H9 (cell line): ENCODE measurements at regions not wholly inside any gene's neighbourhood (a gene's known extent, or its start where the extent isn't known, plus 50 kb on each side); places are given as distances from the start of the nearest gene placed in this dataset.
A peak's percentile ranks its signal among the peaks of the same experiment; 100 is the strongest.

Experiments used
- DNase-seq: peaks from one replicate; pipeline ENCODE4 v3.0.0-alpha.2; 2017
- H2AFZ ChIP-seq: one replicate; pipeline ENCODE4 v1.6.1; 2013; ENCODE audit warnings: mild to moderate bottlenecking, low read length, control low read depth, moderate library complexity
- H2AK5ac ChIP-seq: 2 replicates; pipeline ENCODE4 v1.6.1; 2013; ENCODE audit warnings: low read length, control low read depth, mixed read lengths; ENCODE audit not compliant: insufficient read length
- H2BK120ac ChIP-seq: one replicate; pipeline ENCODE4 v1.6.1; 2013; ENCODE audit warnings: low read depth, mild to moderate bottlenecking, low read length, control low read depth, inconsistent platforms; ENCODE audit not compliant: poor library complexity, severe bottlenecking
- H2BK12ac ChIP-seq: 2 replicates; pipeline ENCODE4 v1.6.1; 2013; ENCODE audit warnings: low read length, control low read depth, mixed read lengths, low read depth; ENCODE audit not compliant: insufficient read length
- H2BK15ac ChIP-seq: 2 replicates; pipeline ENCODE4 v1.6.1; 2013; ENCODE audit warnings: low read depth, low read length, control low read depth
- H2BK20ac ChIP-seq: one replicate; pipeline ENCODE4 v1.6.1; 2013; ENCODE audit warnings: low read depth, mild to moderate bottlenecking, low read length, control low read depth, inconsistent platforms; ENCODE audit not compliant: poor library complexity, severe bottlenecking
- H2BK5ac ChIP-seq: 2 replicates; pipeline ENCODE4 v1.6.1; 2013; ENCODE audit warnings: low read length, control low read depth, mixed read lengths; ENCODE audit not compliant: insufficient read length
- H3K14ac ChIP-seq: 2 replicates; pipeline ENCODE4 v1.6.1; 2013; ENCODE audit warnings: low read length, control low read depth; ENCODE audit not compliant: insufficient read depth
- H3K18ac ChIP-seq: 2 replicates; pipeline ENCODE4 v1.6.1; 2013; ENCODE audit warnings: low read depth, mild to moderate bottlenecking, mixed read lengths, low read length, control low read depth; ENCODE audit not compliant: insufficient read length
- H3K23ac ChIP-seq: 2 replicates; pipeline ENCODE4 v1.6.1; 2013; ENCODE audit warnings: low read length, control low read depth, mixed read lengths, low read depth; ENCODE audit not compliant: insufficient read length
- H3K23me2 ChIP-seq: 2 replicates; pipeline ENCODE4 v1.6.1; 2013; ENCODE audit warnings: low read depth, mild to moderate bottlenecking, mixed read lengths, low read length, control low read depth; ENCODE audit not compliant: insufficient read length, poor library complexity, severe bottlenecking
- H3K27ac ChIP-seq: 2 replicates; pipeline ENCODE4 v1.5.1; 2013; ENCODE audit warnings: low read length, control low read depth, mixed read lengths, low read depth; ENCODE audit not compliant: insufficient read length
- H3K27me3 ChIP-seq: 2 replicates; pipeline ENCODE4 v1.6.1; 2013; ENCODE audit warnings: low read length, control low read depth, inconsistent platforms; ENCODE audit not compliant: insufficient read depth
- H3K4ac ChIP-seq: 2 replicates; pipeline ENCODE4 v1.6.1; 2013; ENCODE audit warnings: low read depth, mild to moderate bottlenecking, control low read depth, inconsistent platforms, low read length, moderate library complexity
- H3K4me1 ChIP-seq: 2 replicates; pipeline ENCODE4 v1.6.1; 2013; ENCODE audit warnings: low read length, control low read depth, inconsistent platforms; ENCODE audit not compliant: insufficient read depth
- H3K4me2 ChIP-seq: 2 replicates; pipeline ENCODE4 v1.6.1; 2013; ENCODE audit warnings: low read length, control low read depth, mixed read lengths; ENCODE audit not compliant: insufficient read length, insufficient read depth
- H3K56ac ChIP-seq: 2 replicates; pipeline ENCODE4 v1.6.1; 2013; ENCODE audit warnings: low read depth, mild to moderate bottlenecking, mixed read lengths, low read length, control low read depth; ENCODE audit not compliant: insufficient read length
- H3K79me1 ChIP-seq: 2 replicates; pipeline ENCODE4 v1.6.1; 2013; ENCODE audit warnings: low read depth, mild to moderate bottlenecking, moderate library complexity, low read length, control low read depth, inconsistent platforms; ENCODE audit not compliant: insufficient read depth, poor library complexity, severe bottlenecking
- H3K79me2 ChIP-seq: 2 replicates; pipeline ENCODE4 v1.6.1; 2013; ENCODE audit warnings: low read length, control low read depth, inconsistent platforms; ENCODE audit not compliant: insufficient read depth
- H3K9ac ChIP-seq: 2 replicates; pipeline ENCODE4 v1.6.1; 2013; ENCODE audit warnings: low read length, control low read depth, mixed read lengths; ENCODE audit not compliant: insufficient read length; ENCODE audit errors: extremely low read depth
- H3K9me3 ChIP-seq: one replicate; pipeline ENCODE4 v1.6.1; 2013; ENCODE audit warnings: low read depth, low read length, inconsistent platforms; ENCODE audit not compliant: control insufficient read depth
- H3T11ph ChIP-seq: one replicate; pipeline ENCODE4 v1.6.1; 2013; ENCODE audit warnings: mild to moderate bottlenecking, low read length, control low read depth, inconsistent platforms
- H4K20me1 ChIP-seq: one replicate; pipeline ENCODE4 v1.6.1; 2013; ENCODE audit not compliant: control insufficient read depth, insufficient read length, insufficient read depth
- H4K5ac ChIP-seq: 2 replicates; pipeline ENCODE4 v1.6.1; 2013; ENCODE audit warnings: low read depth, mild to moderate bottlenecking, mixed read lengths, low read length, control low read depth; ENCODE audit not compliant: insufficient read length
- H4K8ac ChIP-seq: replicated peaks from 2 replicates; pipeline ENCODE4 v1.6.1; 2013; ENCODE audit warnings: low read length, control low read depth, mixed read lengths, low read depth; ENCODE audit not compliant: insufficient read length
- H4K91ac ChIP-seq: 2 replicates; pipeline ENCODE4 v1.6.1; 2013; ENCODE audit warnings: low read depth, mild to moderate bottlenecking, moderate library complexity, mixed read lengths, low read length, control low read depth; ENCODE audit not compliant: insufficient read length
- H3K27ac Mint-ChIP-seq, 3 experiments: 2 replicates in 2 of 3; 3 replicates in 1 of 3; pipeline ENCODE4 v1.8.0; 2020 to 2021; ENCODE audit warnings: mixed read lengths in 3 of 3, mild to moderate bottlenecking in 1 of 3, moderate library complexity in 1 of 3
- H3K27me3 Mint-ChIP-seq: 2 replicates; pipeline ENCODE4 v1.8.0; 2021; ENCODE audit warnings: low read depth, mild to moderate bottlenecking, moderate library complexity, mixed read lengths
- H3K36me3 Mint-ChIP-seq, 3 experiments: 2 replicates in 2 of 3; 3 replicates in 1 of 3; pipeline ENCODE4 v1.8.0; 2020 to 2021; ENCODE audit warnings: low read depth in 3 of 3, mixed read lengths in 3 of 3; ENCODE audit not compliant: insufficient read depth in 1 of 3
- H3K4me1 Mint-ChIP-seq, 2 experiments: 2 replicates each; pipeline ENCODE4 v1.8.0; 2020; ENCODE audit warnings: mixed read lengths in 2 of 2
- H3K4me3 Mint-ChIP-seq, 2 experiments: 2 replicates in 1 of 2; 3 replicates in 1 of 2; pipeline ENCODE4 v1.8.0; 2020 to 2021; ENCODE audit warnings: mild to moderate bottlenecking in 2 of 2, mixed read lengths in 2 of 2, moderate library complexity in 1 of 2
- H3K9me3 Mint-ChIP-seq, 2 experiments: 2 replicates in 1 of 2; 3 replicates in 1 of 2; pipeline ENCODE4 v1.8.0; 2020; ENCODE audit warnings: mild to moderate bottlenecking in 2 of 2, mixed read lengths in 2 of 2, moderate library complexity in 1 of 2
- CTCF ChIP-seq: fragments of 200-600 bp; sonication (generic); conservative IDR thresholded peaks from 3 replicates; pipeline ENCODE4 v1.8.0; 2021; ENCODE audit warnings: antibody characterized with exemption, mild to moderate bottlenecking
- WGBS: extraction: QIAGEN DNeasy Blood & Tissue Kit; methylation state at CpG from one replicate; pipeline ENCODE4 v1.1.7; 2013; ENCODE audit warnings: missing lambda C conversion rate, low lambda C conversion rate, mixed read lengths; ENCODE audit not compliant: insufficient read length; ENCODE audit errors: extremely low coverage; 5-methylcytosine and 5-hydroxymethylcytosine counted together

DNA sequence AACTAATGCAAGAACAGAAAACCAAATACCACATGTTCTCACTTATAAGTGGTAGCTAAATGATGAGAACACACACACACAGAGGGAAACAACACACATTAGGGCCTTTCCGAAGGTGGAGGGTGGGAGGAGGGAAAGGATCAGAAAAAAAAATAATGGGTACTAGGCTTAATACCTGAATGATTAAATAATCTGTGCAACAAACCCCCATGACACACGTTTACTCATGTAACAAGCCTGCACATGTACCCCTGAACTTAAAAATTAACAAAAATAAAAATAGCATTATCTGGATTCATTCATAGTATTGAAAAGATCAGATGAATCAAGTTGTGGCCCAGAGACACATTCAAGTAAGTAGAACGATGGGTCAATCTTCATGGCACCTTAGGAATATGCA is 159.5 kb upstream of the POT1 start:
- H3K9ac ChIP-seq, result no peak overlapping the region
- H3K27ac ChIP-seq, result no peak overlapping the region
- no peak overlapping the region for H3K4me2 ChIP-seq
- H3T11ph ChIP-seq, result no peak overlapping the region
- H3K9me3 ChIP-seq, result no peaks in the 10 kb centered on the region
- H3K79me2 ChIP-seq, result no peaks in the 10 kb centered on the region
- no peak overlapping the region for H3K56ac ChIP-seq
- no peak overlapping the region for H3K23ac ChIP-seq
- H3K4ac ChIP-seq, result no peak overlapping the region
- H2BK12ac ChIP-seq, result no peak overlapping the region
- Mint-ChIP-seq H3K9me3 (no peaks in the 10 kb centered on the region), H3K4me3 (no peak overlapping the region), H3K4me1 (0 out of 4 replicates have a peak, but pooled peaks cover 0 to 4% of the 10 kb centered on the region in 2 experiments), H3K36me3 (no peaks in the 10 kb centered on the region), H3K27me3 (no peaks in the 10 kb centered on the region), H3K27ac (no peak overlapping the region)
- H2BK5ac ChIP-seq, result no peak overlapping the region
- H2AK5ac ChIP-seq, result no peak overlapping the region
- H4K5ac ChIP-seq, result no peak overlapping the region
- no CpG with 5 or more reads among the region's 3 CpGs for WGBS
- H3K4me1 ChIP-seq, result no peaks in the 10 kb centered on the region
- H3K79me1 ChIP-seq, result no peaks in the 10 kb centered on the region
- H2BK20ac ChIP-seq, result no peak overlapping the region
- H2BK15ac ChIP-seq, result no peak overlapping the region
- H3K23me2 ChIP-seq, result no peaks in the 10 kb centered on the region
- H4K20me1 ChIP-seq, result no peaks in the 10 kb centered on the region
- no peak overlapping the region for H2AFZ ChIP-seq
- TF ChIP-seq CTCF, result no peak
- no peaks in the 10 kb centered on the region for H3K27me3 ChIP-seq
- DNase-seq, result no peak
- H4K91ac ChIP-seq, result no peak overlapping the region
- no peak overlapping the region for H4K8ac ChIP-seq
- H2BK120ac ChIP-seq, result peak overlapping the region; percentile 23
- no peak overlapping the region for H3K14ac ChIP-seq
- no peak overlapping the region for H3K18ac ChIP-seq
